ENCODE measurements at regions not wholly inside any gene's neighbourhood (a gene's known extent, or its start where the extent isn't known, plus 50 kb on each side); places are given as distances from the start of the nearest gene placed in this dataset.

- Histone ChIP-seq H3K36me3 (ENCODE audit: control insufficient read depth, insufficient read depth, low read length) (no peaks in the 10 kb centered on the region), H3K27ac (ENCODE audit: low read depth, low read length) (no peak overlapping the region), H3K4me3 (ENCODE audit: low read depth, low read length) (no peak overlapping the region), H3K9me3 (ENCODE audit: control insufficient read depth, insufficient read depth, low read length) (no peaks in the 10 kb centered on the region), H3K27me3 (ENCODE audit: control insufficient read depth, insufficient read depth, low read length) (no peaks in the 10 kb centered on the region), H3K4me1 (ENCODE audit: control insufficient read depth, insufficient read depth, low read length) (no peaks in the 10 kb centered on the region)
- peak in 1 of 6 donors; percentile 58 for DNase-seq (ENCODE audit: low read depth in 4 of 6, low spot score in 6 of 6)
- WGBS (ENCODE audit: insufficient coverage) = no CpG with 5 or more reads among the region's 2 CpGs
Observed at GRCh38 chr7:136074843-136075242, 97.7 kb upstream of the MTPN start.

DNA sequence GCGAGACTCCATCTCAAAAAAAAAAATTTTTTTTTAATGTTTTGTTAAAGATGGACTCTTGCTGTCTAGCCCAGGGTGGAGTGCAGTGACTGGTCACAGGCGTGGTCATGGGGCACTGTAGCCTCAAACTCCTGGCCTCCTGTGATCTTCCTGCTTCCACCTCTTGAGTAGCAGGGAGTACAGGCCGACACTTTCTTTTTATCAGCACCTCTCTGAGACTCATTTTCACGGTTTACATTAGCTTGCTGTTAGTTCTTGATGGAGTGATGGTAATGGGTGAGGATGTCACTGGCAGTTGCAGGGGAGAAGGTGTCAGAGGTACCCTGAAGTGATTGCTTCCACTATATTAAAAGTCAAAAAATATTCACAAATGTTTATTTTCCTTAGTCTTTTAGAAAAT is 95.3 kb upstream of the MTPN start:
- no peak overlapping the region for H3K4me3 ChIP-seq (ENCODE audit: low read depth, low read length)
- H3K27ac ChIP-seq (ENCODE audit: low read depth, low read length) = no peak overlapping the region
- no peaks in the 10 kb centered on the region for H3K9me3 ChIP-seq (ENCODE audit: control insufficient read depth, insufficient read depth, low read length)
- DNase-seq (ENCODE audit: low read depth in 4 of 6, low spot score in 6 of 6) = no peak
- no peaks in the 10 kb centered on the region for H3K27me3 ChIP-seq (ENCODE audit: control insufficient read depth, insufficient read depth, low read length)
- WGBS (ENCODE audit: insufficient coverage) = 94% methylated on average over 1 of the region's 4 CpGs
- H3K4me1 ChIP-seq (ENCODE audit: control insufficient read depth, insufficient read depth, low read length) = no peaks in the 10 kb centered on the region
- H3K36me3 ChIP-seq (ENCODE audit: control insufficient read depth, insufficient read depth, low read length) = no peaks in the 10 kb centered on the region

DNA sequence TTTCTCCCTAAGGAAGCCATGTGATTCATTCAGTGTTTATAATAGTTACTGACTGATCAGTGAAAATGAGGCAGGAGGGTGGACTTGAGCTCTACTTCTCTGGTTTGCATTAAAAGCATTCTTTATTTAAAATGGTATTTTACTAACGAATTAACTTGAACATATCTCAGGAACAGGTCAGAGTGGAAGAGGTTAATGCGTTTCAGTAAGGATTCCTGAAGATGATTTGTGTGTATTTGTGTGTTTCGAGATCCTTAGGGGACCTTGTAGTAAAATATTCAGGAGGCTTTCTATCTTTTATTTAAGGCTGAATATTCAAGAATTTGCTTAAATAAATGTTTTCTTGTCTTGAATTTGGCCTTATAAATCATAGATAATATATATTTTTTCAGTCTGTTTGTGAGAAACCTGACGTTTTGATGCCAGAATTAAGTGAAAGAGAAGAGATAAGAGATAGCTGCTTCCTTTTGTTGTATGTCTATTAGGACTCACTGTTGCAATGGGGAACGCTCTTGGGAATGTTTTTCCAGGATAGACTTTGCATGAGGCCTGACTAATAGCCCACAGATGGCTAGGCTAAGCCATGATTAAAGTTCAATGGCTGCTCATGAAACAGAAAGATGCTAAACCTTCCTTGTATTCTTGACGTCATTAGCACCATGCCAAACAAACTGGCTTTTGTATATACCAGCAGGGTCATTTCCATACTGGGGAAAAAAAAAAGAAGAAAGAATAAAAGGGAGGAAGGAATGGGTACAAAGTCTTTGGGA is 93.8 kb upstream of the MTPN start:
- H3K27ac ChIP-seq (ENCODE audit: low read depth, low read length) = no peak overlapping the region
- 15% methylated on average over 2 of the region's 6 CpGs for WGBS (ENCODE audit: insufficient coverage)
- H3K4me3 ChIP-seq (ENCODE audit: low read depth, low read length) = no peak overlapping the region
- no peaks in the 10 kb centered on the region for H3K36me3 ChIP-seq (ENCODE audit: control insufficient read depth, insufficient read depth, low read length)
- H3K9me3 ChIP-seq (ENCODE audit: control insufficient read depth, insufficient read depth, low read length) = no peaks in the 10 kb centered on the region
- peak in 1 of 6 donors; percentile 35 for DNase-seq (ENCODE audit: low read depth in 4 of 6, low spot score in 6 of 6)
- no peaks in the 10 kb centered on the region for H3K27me3 ChIP-seq (ENCODE audit: control insufficient read depth, insufficient read depth, low read length)
- no peaks in the 10 kb centered on the region for H3K4me1 ChIP-seq (ENCODE audit: control insufficient read depth, insufficient read depth, low read length)

DNA sequence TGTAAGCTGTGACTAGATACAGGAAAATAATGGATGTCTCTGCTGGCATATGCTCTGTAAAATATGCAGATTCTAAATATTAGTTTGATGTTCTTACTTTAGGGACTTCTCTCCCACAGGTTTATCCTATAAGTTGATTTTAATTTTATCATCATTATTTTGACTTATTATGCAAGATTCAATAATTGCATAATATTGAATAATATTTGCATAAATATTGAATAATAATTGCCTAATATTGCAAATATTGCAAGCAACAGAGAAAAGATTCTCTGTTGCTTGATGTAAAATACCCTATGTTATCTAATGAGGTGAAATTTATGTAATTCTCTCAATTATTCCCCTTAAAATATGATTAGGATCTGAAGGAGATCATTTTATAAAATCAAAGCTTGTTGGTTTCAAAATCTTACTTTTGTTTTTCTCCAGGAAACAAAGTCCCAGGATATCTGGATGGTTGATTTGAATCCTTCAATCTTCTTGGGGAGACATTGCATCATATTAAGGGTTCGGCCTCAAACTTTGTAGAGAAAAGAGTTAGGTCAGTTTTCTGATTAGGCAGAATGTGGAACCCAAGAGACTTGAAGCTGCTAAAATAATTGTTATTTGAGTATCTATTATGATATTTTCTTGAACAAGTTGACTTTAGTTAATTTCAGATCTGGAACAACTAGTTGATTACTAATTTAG is 92.8 kb upstream of the MTPN start:
- no peaks in the 10 kb centered on the region for H3K27me3 ChIP-seq (ENCODE audit: control insufficient read depth, insufficient read depth, low read length)
- H3K36me3 ChIP-seq (ENCODE audit: control insufficient read depth, insufficient read depth, low read length) = no peaks in the 10 kb centered on the region
- no peaks in the 10 kb centered on the region for H3K9me3 ChIP-seq (ENCODE audit: control insufficient read depth, insufficient read depth, low read length)
- H3K27ac ChIP-seq (ENCODE audit: low read depth, low read length) = no peak overlapping the region
- 80% methylated on average over 1 of the region's 1 CpG for WGBS (ENCODE audit: insufficient coverage)
- H3K4me1 ChIP-seq (ENCODE audit: control insufficient read depth, insufficient read depth, low read length) = no peaks in the 10 kb centered on the region
- no peak overlapping the region for H3K4me3 ChIP-seq (ENCODE audit: low read depth, low read length)
- DNase-seq (ENCODE audit: low read depth in 4 of 6, low spot score in 6 of 6) = no peak

GRCh38 chr7:136067277-136067676 is 90.1 kb upstream of the MTPN start:
- Histone ChIP-seq H3K4me1 (ENCODE audit: control insufficient read depth, insufficient read depth, low read length) (no peaks in the 10 kb centered on the region), H3K27me3 (ENCODE audit: control insufficient read depth, insufficient read depth, low read length) (no peaks in the 10 kb centered on the region), H3K27ac (ENCODE audit: low read depth, low read length) (no peak overlapping the region), H3K4me3 (ENCODE audit: low read depth, low read length) (no peak overlapping the region), H3K36me3 (ENCODE audit: control insufficient read depth, insufficient read depth, low read length) (no peaks in the 10 kb centered on the region), H3K9me3 (ENCODE audit: control insufficient read depth, insufficient read depth, low read length) (no peaks in the 10 kb centered on the region)
- no peak for DNase-seq (ENCODE audit: low read depth in 4 of 6, low spot score in 6 of 6)
- WGBS (ENCODE audit: insufficient coverage) = 69% methylated on average over 1 of the region's 1 CpG

- no peak overlapping the region for H3K4me3 ChIP-seq (ENCODE audit: low read depth, low read length)
- H3K9me3 ChIP-seq (ENCODE audit: control insufficient read depth, insufficient read depth, low read length) = no peaks in the 10 kb centered on the region
- no peaks in the 10 kb centered on the region for H3K27me3 ChIP-seq (ENCODE audit: control insufficient read depth, insufficient read depth, low read length)
- 94% methylated on average over 10 of the region's 16 CpGs for WGBS (ENCODE audit: insufficient coverage)
- DNase-seq (ENCODE audit: low read depth in 4 of 6, low spot score in 6 of 6) = no peak
- no peak overlapping the region for H3K27ac ChIP-seq (ENCODE audit: low read depth, low read length)
- H3K4me1 ChIP-seq (ENCODE audit: control insufficient read depth, insufficient read depth, low read length) = no peaks in the 10 kb centered on the region
- H3K36me3 ChIP-seq (ENCODE audit: control insufficient read depth, insufficient read depth, low read length) = no peaks in the 10 kb centered on the region
Observed at GRCh38 chr7:136066304-136067143, 89.4 kb upstream of the MTPN start.

DNA sequence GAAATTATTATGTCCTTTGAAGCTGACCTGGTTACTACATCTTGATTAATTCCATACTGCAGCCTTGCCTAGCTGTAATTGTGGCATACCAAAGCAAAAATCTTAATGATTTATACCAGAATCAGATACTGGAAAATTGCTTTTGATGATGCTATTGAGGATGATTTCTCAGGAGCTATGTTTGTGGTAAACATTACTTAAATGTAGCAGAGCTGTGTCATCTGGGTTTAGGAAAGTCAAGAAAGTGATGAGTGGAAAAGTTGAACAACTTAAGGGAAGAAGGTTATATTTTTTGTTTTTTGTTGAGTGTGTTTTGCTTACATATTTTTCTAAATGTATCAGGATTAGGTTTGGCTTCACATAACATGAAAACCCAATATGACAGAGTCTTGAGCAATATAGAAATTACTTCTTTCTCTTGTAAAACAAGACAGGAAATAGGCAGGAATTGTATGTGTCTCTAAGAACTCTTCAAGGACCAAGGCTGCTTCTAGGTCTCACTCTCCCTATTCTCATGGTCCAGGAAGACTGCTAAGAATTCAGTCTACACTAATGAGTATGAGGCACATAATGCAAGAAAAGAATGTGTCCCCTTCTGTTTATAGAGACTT is 87.6 kb upstream of the MTPN start:
- Histone ChIP-seq H3K4me3 (ENCODE audit: low read depth, low read length) (no peak overlapping the region), H3K27ac (ENCODE audit: low read depth, low read length) (no peak overlapping the region), H3K27me3 (ENCODE audit: control insufficient read depth, insufficient read depth, low read length) (no peaks in the 10 kb centered on the region), H3K9me3 (ENCODE audit: control insufficient read depth, insufficient read depth, low read length) (no peaks in the 10 kb centered on the region), H3K36me3 (ENCODE audit: control insufficient read depth, insufficient read depth, low read length) (no peaks in the 10 kb centered on the region), H3K4me1 (ENCODE audit: control insufficient read depth, insufficient read depth, low read length) (no peaks in the 10 kb centered on the region)
- no peak for DNase-seq (ENCODE audit: low read depth in 4 of 6, low spot score in 6 of 6)

GRCh38 chr7:136064081-136064480 is 86.9 kb upstream of the MTPN start:
- H3K4me3 ChIP-seq (ENCODE audit: low read depth, low read length) = no peak overlapping the region
- no peaks in the 10 kb centered on the region for H3K36me3 ChIP-seq (ENCODE audit: control insufficient read depth, insufficient read depth, low read length)
- H3K4me1 ChIP-seq (ENCODE audit: control insufficient read depth, insufficient read depth, low read length) = no peaks in the 10 kb centered on the region
- H3K27ac ChIP-seq (ENCODE audit: low read depth, low read length) = no peak overlapping the region
- no peaks in the 10 kb centered on the region for H3K27me3 ChIP-seq (ENCODE audit: control insufficient read depth, insufficient read depth, low read length)
- DNase-seq (ENCODE audit: low read depth in 4 of 6, low spot score in 6 of 6) = no peak
- WGBS (ENCODE audit: insufficient coverage) = 79% methylated on average over 3 of the region's 4 CpGs
- no peaks in the 10 kb centered on the region for H3K9me3 ChIP-seq (ENCODE audit: control insufficient read depth, insufficient read depth, low read length)

GRCh38 chr7:136063326-136063666 is 86.1 kb upstream of the MTPN start:
- no peak overlapping the region for H3K27ac ChIP-seq (ENCODE audit: low read depth, low read length)
- no peaks in the 10 kb centered on the region for H3K27me3 ChIP-seq (ENCODE audit: control insufficient read depth, insufficient read depth, low read length)
- no peak for DNase-seq (ENCODE audit: low read depth in 4 of 6, low spot score in 6 of 6)
- H3K4me1 ChIP-seq (ENCODE audit: control insufficient read depth, insufficient read depth, low read length) = no peaks in the 10 kb centered on the region
- 64% methylated on average over 2 of the region's 3 CpGs for whole genome bisulfite sequencing (ENCODE audit: insufficient coverage)
- H3K4me3 ChIP-seq (ENCODE audit: low read depth, low read length) = no peak overlapping the region
- H3K36me3 ChIP-seq (ENCODE audit: control insufficient read depth, insufficient read depth, low read length) = no peaks in the 10 kb centered on the region
- H3K9me3 ChIP-seq (ENCODE audit: control insufficient read depth, insufficient read depth, low read length) = no peaks in the 10 kb centered on the region
